Body of pancreas (tissue), 4 donors: ENCODE measurements at regions not wholly inside any gene's neighbourhood (a gene's known extent, or its start where the extent isn't known, plus 50 kb on each side); places are given as distances from the start of the nearest gene placed in this dataset.
"Not testable (repeated sequence)": the region's sequence is repeated elsewhere in the genome, so short reads cannot be mapped to it uniquely, and the experiment has no call there.

Experiments
- ATAC-seq: fragments of 150-250 bp; one replicate; pipeline ENCODE4 v1.9.1; 2016
- DNase-seq, 4 donors: peaks; one replicate each; pipeline ENCODE4 v3.0.0-alpha.2; 2019
- H3K27ac ChIP-seq, 4 donors: fragments of 200-600 bp; sonication (generic); 1 replicate in 3 of 4; 2 replicates in 1 of 4; pipeline versions ENCODE4 v1.5.1 to v1.6.1; 2016 to 2019; ENCODE audit warnings: mild to moderate bottlenecking in 1 of 4, mixed read lengths in 1 of 4, moderate library complexity in 1 of 4
- H3K27me3 ChIP-seq, 2 donors: fragments of 200-600 bp; sonication (generic); one replicate each; pipeline ENCODE4 v1.6.0; 2016; ENCODE audit warnings: mild to moderate bottlenecking in 1 of 2
- H3K36me3 ChIP-seq, 2 donors: fragments of 200-600 bp; sonication (generic); replicated peaks in 1 of 2; 2 replicates each; pipeline ENCODE4 v1.5.1; 2016; ENCODE audit warnings: low read depth in 2 of 2; ENCODE audit not compliant: insufficient read depth in 1 of 2
- H3K4me1 ChIP-seq: fragments of 200-600 bp; sonication (generic); one replicate; pipeline ENCODE4 v1.6.0; 2016
- H3K4me3 ChIP-seq, 2 donors: fragments of 200-600 bp; sonication (generic); 1 replicate in 1 of 2; 2 replicates in 1 of 2; pipeline ENCODE4 v1.5.1; 2016 to 2019
- H3K9me3 ChIP-seq, 3 donors: fragments of 200-600 bp; sonication (generic); 1 replicate in 2 of 3; 2 replicates in 1 of 3; pipeline ENCODE4 v1.5.1; 2016
- WGBS, 2 donors: methylation state at CpG; one replicate each; pipeline ENCODE4 v1.1.5; 2017; 5-methylcytosine and 5-hydroxymethylcytosine counted together
- intact Hi-C: fragments of 100-400 bp; cut with DNase I; formaldehyde crosslinking; loops from one replicate; pipeline ENCODE4 v1.15.1; 2023

DNA sequence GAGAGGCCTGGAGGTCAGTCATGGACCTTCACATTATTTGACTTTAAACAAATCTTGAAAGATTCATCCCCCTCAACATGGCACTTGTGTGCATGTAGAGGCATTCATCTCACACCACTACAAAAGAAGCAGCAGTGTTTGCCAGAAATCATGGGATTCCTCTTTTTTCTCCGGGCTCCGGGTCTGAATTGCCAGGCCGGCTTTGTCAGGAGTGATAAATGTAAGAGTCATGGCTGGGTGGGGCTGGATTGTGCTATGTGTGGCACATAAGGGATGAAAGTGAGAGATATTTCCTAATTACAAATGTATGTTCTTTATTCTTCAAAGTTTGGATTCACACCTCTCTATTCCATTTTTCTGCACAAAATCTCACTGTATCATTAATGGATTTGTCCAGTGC lies 228.7 kb upstream of the FRG1 start:
- H3K27me3 ChIP-seq, H3K36me3 ChIP-seq, intact Hi-C loops, DNase-seq, ATAC-seq, H3K4me3 ChIP-seq, H3K9me3 ChIP-seq, H3K4me1 ChIP-seq, H3K27ac ChIP-seq: not testable (repeated sequence)
- 54 to 87% methylated on average over 3 of the region's 3 CpGs for WGBS, 2 donors

DNA sequence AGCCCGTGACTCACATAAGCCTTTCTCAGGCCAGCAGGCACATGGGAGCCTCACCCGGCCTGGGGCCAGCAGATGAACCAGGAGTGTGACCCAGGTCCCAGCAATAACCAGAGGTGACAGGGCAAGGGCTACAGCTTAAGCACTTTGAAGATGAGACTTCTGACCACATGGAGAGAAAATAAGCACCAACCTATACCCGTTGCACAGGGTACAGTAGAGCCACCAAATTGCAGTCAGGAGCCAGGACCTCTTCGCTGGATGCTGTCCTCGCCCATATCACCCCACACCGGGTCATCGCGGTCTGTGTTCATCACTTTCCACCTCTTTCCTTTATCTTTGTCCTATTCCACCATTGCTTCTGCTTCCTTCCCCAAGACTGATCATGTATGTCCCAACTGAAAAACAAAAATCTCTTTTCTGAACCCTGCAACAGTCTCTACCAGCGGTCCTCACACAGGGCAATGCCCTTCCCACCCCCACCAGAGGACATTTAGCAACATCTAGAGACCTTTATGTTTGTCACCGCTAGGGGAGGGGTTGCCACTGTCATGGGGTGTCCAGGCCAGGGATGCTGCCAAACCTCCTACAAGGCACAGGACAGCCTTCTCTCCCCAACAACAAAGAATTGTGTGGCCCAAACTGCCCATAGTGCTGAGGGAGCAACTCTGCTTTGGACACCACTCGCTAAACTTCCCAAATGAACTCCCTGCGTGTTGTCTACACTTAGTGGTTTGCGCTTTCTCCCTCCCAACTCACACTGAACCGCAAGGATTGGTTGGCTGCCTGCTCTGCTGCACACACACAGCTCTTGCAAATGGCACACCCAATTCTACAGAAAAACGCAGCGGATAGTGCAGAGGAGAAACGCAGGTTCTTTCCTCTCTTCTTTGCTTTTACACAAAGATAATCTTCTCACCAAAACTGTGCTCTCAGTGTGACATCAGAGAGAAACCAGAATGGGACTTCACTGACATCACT lies 219.4 kb upstream of the FRG1 start:
- intact Hi-C loops: not testable (repeated sequence)

DNA sequence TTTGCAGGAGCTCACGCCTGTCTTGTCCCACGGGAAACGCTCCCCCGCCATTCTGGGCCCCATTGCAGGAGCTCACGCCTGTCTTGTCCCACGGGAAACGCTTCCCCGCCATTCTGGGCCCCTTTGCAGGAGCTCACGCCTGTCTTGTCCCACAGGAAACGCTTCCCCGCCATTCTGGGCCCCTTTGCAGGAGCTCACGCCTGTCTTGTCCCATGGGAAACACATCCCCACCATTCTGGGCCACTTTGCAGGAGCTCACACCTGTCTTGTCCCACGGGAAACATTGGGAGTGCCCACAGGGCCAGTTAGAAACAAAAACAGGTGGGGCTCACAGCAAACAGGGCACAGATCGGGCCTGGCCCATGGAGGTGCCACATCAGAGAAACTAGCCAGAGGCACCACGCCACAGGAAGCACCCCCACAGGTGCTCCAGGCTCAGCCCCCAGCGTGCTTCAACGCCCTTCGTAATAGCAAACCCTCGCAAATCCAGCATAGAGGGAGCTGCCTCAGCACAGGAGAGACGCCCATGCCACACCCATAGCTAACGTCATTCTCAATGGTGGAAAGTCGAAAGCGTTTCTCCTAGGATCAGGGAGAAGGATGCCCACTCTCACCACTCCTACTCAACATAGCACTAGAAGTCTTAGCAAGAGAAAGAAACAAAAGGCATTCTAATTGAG lies 218.2 kb upstream of the FRG1 start:
- H3K4me3 ChIP-seq, intact Hi-C loops, H3K36me3 ChIP-seq, H3K9me3 ChIP-seq, H3K27me3 ChIP-seq, H3K4me1 ChIP-seq: not testable (repeated sequence)
- ATAC-seq (peak; percentile 69), DNase-seq (peak; percentile 16 to 81 (median 40))
- peak overlapping the region in 1 of 4 donors; percentile 46 for H3K27ac ChIP-seq
- 54 to 69% methylated on average over 12 to 18 of the region's 23 CpGs for WGBS, 2 donors

More for the DNA sequence above, 219.4 kb upstream of the FRG1 start:
- not testable (repeated sequence) for DNase-seq, H3K27me3 ChIP-seq, H3K4me3 ChIP-seq, H3K4me1 ChIP-seq, H3K9me3 ChIP-seq, ATAC-seq, H3K27ac ChIP-seq, H3K36me3 ChIP-seq
- 78 to 80% methylated on average over 17 of the region's 17 CpGs for WGBS, 2 donors

DNA sequence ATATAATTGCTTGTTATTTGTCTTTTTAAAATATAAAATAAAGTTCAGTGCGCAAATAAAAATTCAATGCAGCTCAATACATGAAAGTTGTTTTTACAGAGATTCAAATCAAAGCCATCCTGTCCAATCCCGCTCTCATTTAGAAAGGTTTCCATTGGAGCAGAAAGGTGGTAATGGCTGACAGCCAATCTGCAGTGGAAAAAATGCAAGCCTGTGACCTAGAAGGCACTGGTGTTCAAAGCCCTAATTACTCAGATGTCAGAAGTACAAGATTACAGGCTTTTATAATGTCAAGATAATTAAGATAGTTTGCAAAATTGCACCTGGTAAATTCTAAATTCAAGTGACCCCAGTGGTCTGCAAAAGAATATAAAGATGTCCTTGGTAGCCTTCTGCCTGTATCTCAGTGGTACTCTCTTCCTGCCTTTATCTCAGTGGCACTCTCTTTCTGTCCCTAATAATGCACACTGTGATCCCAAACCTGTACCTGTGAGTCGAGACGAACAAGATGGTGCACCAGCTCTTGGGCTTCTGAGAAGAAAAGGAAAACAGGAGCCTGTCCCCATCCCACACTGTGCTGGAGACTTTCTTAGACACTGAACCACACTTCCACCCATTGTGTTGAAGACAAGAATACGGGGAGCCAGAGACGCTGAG lies 212.6 kb upstream of the FRG1 start:
- H3K27me3 ChIP-seq, H3K4me3 ChIP-seq, H3K27ac ChIP-seq, H3K9me3 ChIP-seq, H3K36me3 ChIP-seq, DNase-seq, H3K4me1 ChIP-seq, ATAC-seq, intact Hi-C loops: not testable (repeated sequence)
- WGBS, 2 donors: 49 to 69% methylated on average over 4 of the region's 6 CpGs

DNA sequence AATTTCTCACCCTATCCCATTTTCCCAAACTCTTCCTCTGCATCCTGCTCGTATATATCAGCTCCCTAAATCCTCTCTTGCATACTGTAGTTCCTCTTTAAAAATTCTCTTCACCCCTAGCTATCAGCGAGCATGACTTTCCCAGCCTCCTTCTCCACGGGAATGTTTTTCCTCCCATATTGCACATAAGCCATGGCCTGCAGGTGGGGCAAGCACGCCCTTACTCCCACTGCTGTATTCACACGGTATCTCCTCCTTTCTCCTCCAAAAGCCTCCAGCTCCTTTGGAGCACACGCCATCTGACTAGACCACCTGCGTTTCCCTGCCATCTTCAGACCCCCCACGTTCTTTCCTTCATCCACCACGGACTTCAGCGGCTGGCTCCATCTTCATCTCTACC lies 208.7 kb upstream of the FRG1 start:
- H3K27ac ChIP-seq, H3K9me3 ChIP-seq, ATAC-seq, H3K4me3 ChIP-seq, H3K27me3 ChIP-seq, intact Hi-C loops, DNase-seq, H3K36me3 ChIP-seq: not testable (repeated sequence)
- peaks cover 12% of the 10 kb centered on the region for H3K4me1 ChIP-seq
- 75 to 79% methylated on average over 10 of the region's 10 CpGs for WGBS, 2 donors

DNA sequence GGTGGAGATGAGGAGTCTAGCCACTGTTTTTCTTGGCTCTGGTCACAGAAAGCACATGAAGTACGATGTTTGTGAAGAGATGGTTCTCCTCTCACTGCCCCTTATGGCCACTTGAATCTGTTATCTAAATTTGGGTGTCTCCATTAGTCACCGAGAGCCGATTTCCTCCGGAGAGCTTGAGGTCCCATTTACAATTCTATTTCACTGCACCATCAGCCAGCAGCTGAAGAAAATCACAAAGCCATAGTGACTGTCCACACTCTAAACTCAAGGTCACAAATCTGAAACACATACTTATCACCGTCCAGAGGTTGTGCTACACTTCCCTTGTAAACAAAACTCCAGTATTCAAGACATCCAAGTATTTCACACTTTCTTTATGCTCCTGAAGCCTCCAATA lies 207.2 kb upstream of the FRG1 start:
- H3K27ac ChIP-seq, H3K27me3 ChIP-seq, DNase-seq, H3K9me3 ChIP-seq, intact Hi-C loops, ATAC-seq, H3K4me3 ChIP-seq, H3K36me3 ChIP-seq: not testable (repeated sequence)
- H3K4me1 ChIP-seq: peaks cover 12% of the 10 kb centered on the region
- 70 to 74% methylated on average over 5 of the region's 5 CpGs for WGBS, 2 donors

DNA sequence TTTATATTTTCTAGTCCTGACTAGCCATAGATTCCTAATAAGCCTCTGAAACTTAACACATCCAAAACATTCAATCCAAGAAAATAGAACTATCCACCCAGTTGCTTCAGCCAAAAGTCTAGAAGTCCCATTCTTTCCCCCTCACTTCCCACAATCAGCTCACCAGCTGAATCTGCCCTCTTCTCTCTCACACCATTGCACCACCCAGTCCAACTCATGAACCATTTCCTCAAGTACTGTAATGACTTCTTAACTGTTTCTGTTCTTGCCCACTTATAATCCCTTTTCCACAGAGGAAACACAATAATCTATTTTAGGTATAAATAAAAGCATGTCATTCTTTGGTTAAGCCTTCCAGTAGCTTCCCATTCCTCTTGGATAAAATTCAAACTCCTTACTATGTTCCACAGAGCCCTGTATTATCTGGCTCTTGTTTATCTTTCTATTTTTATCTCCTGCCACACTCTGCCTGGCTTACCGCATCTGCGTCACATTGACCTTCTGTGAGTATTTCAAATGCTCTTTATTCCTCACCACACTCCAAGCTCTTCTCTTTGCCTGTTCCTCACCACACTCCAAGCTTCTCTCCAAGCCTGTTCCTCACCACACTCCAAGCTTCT lies 205.9 kb upstream of the FRG1 start:
- H3K36me3 ChIP-seq, H3K27me3 ChIP-seq, H3K4me3 ChIP-seq, intact Hi-C loops, H3K9me3 ChIP-seq: not testable (repeated sequence)
- WGBS, 2 donors: 20 to 28% methylated on average over 2 of the region's 2 CpGs
- DNase-seq (peak in 1 of 4 donors; percentile 3), ATAC-seq (peak; percentile 74)
- Histone ChIP-seq H3K27ac (peak overlapping the region in 1 of 4 donors; percentile 7), H3K4me1 (peaks cover 12% of the 10 kb centered on the region)

DNA sequence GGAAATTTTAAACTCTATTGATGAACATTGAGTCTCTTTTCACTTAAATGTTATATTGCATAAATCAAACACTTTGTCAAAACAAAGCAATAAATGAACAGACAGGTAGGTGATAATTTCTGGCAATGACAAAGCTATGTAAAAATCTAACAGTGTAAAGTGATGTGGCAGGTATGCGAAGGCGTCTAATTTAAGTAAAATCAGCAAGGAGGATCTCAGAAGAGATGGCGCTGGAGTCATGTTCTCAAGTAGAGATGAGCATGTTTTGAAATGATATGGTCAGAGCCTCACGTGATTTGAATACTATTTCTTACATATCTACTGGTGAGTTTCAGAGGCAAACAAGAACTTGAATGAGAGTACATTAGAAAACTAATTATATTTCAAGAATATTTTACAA lies 204.0 kb upstream of the FRG1 start:
- H3K27me3 ChIP-seq, intact Hi-C loops, DNase-seq, H3K36me3 ChIP-seq, H3K4me3 ChIP-seq, H3K27ac ChIP-seq, H3K9me3 ChIP-seq, ATAC-seq: not testable (repeated sequence)
- peaks cover 12% of the 10 kb centered on the region for H3K4me1 ChIP-seq
- 91 to 98% methylated on average over 4 of the region's 4 CpGs for WGBS, 2 donors

DNA sequence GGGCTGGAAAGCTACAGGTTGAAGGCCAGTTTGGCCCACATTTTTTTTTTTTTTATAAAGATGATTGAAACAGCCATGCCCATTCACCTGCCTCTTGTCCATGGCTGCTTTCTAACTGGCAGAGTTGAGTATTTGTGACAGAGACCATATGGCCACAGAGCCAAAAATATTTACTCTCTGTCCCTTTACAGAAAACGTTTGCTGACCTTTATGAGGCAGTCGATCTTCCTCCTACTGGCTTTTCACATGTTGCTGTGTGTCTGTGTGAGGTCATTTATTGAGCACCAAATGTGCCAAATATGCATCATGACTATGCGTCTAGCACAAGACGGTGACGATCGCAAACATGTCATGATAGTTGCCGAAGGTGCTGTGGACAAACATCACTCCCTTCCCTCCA lies 200.6 kb upstream of the FRG1 start:
- H3K27ac ChIP-seq, H3K27me3 ChIP-seq, intact Hi-C loops, H3K4me1 ChIP-seq, H3K4me3 ChIP-seq, ATAC-seq, H3K9me3 ChIP-seq, H3K36me3 ChIP-seq: not testable (repeated sequence)
- 62 to 66% methylated on average over 7 of the region's 7 CpGs for WGBS, 2 donors
- DNase-seq: peak in 1 of 4 donors; percentile 6
